Prostate gland (tissue), 2 donors: ENCODE measurements at regions not wholly inside any gene's neighbourhood (a gene's known extent, or its start where the extent isn't known, plus 50 kb on each side); places are given as distances from the start of the nearest gene placed in this dataset.

ENCODE experiments used
- DNase-seq: peaks from one replicate; pipeline ENCODE4 v3.0.0-alpha.2; 2019; ENCODE audit warnings: low spot score
- H3K27ac ChIP-seq, 2 donors: fragments of 200-600 bp; sonication (generic); 2 replicates each; pipeline ENCODE4 v1.5.1; 2017 to 2019
- H3K27me3 ChIP-seq: fragments of 200-600 bp; sonication (generic); replicated peaks from 2 replicates; pipeline ENCODE4 v1.5.1; 2019; ENCODE audit not compliant: insufficient read depth
- H3K36me3 ChIP-seq, 2 donors: fragments of 200-600 bp; sonication (generic); 1 replicate in 1 of 2; 2 replicates in 1 of 2; pipeline versions ENCODE4 v1.5.1 to v1.8.1; 2017 to 2019
- H3K4me1 ChIP-seq: fragments of 200-600 bp; sonication (generic); replicated peaks from 2 replicates; pipeline ENCODE4 v1.5.1; 2019
- H3K4me3 ChIP-seq, 2 donors: fragments of 200-600 bp; sonication (generic); 2 replicates each; pipeline ENCODE4 v1.5.1; 2017 to 2019
- H3K9me3 ChIP-seq: fragments of 200-600 bp; sonication (generic); 2 replicates; pipeline ENCODE4 v1.5.1; 2017
- CTCF ChIP-seq, 4 experiments: fragments of 200-600 bp in 2 of 4; fragments of 450-650 bp in 2 of 4; sonication (generic) in 2 of 4; IDR thresholded peaks; 1 replicate in 3 of 4; 2 replicates in 1 of 4; pipeline ENCODE4 v1.5.1; 2016 to 2019; ENCODE audit warnings: antibody characterized with exemption in 4 of 4, mild to moderate bottlenecking in 2 of 4, moderate library complexity in 2 of 4
- POLR2A ChIP-seq: fragments of 450-650 bp; IDR thresholded peaks from one replicate; pipeline ENCODE4 v1.6.1; 2016; ENCODE audit warnings: antibody characterized with exemption, mild to moderate bottlenecking
- POLR2AphosphoS5 ChIP-seq: sonication (generic); formaldehyde crosslinking; IDR thresholded peaks from one replicate; pipeline ENCODE4 v1.6.1; 2017; ENCODE audit warnings: antibody characterized with exemption
- WGBS: methylation state at CpG from one replicate; pipeline ENCODE4 v1.1.5; 2018; 5-methylcytosine and 5-hydroxymethylcytosine counted together
- intact Hi-C: fragments of 100-400 bp; cut with DNase I; formaldehyde crosslinking; loops from one replicate; pipeline ENCODE4 v1.14.2; 2022

- no peak for TF ChIP-seq CTCF (IDR thresholded peaks at IDR 0.05)
- no peak for TF ChIP-seq POLR2A
- TF ChIP-seq POLR2AphosphoS5 = no peak
- 89% methylated on average over 23 of the region's 23 CpGs for WGBS
Observed at GRCh38 chr6:2436410-2437154, 191.2 kb upstream of the GMDS start.

GRCh38 chr6:2435323-2435722, 189.9 kb upstream of the GMDS start:
- no peaks in the 10 kb centered on the region for H3K36me3 ChIP-seq
- no peak overlapping the region for H3K27ac ChIP-seq
- H3K4me1 ChIP-seq = no peaks in the 10 kb centered on the region
- TF ChIP-seq CTCF (IDR thresholded peaks at IDR 0.05) = no peak
- no peak for TF ChIP-seq POLR2AphosphoS5
- no peak for TF ChIP-seq POLR2A
- no peak for DNase-seq
- H3K27me3 ChIP-seq = no peaks in the 10 kb centered on the region
- intact Hi-C loops = no loop called here
- no peak overlapping the region for H3K4me3 ChIP-seq
- WGBS = 71% methylated on average over 9 of the region's 9 CpGs
- no peaks in the 10 kb centered on the region for H3K9me3 ChIP-seq

More at GRCh38 chr6:2436410-2437154, 191.2 kb upstream of the GMDS start:
- Histone ChIP-seq H3K27me3 (no peaks in the 10 kb centered on the region), H3K4me1 (no peaks in the 10 kb centered on the region), H3K4me3 (no peak overlapping the region), H3K9me3 (no peaks in the 10 kb centered on the region), H3K36me3 (no peaks in the 10 kb centered on the region), H3K27ac (no peak overlapping the region)
- no peak for DNase-seq
- intact Hi-C loops = no loop called here

- 72% methylated on average over 6 of the region's 6 CpGs for WGBS
- Histone ChIP-seq H3K27me3 (no peaks in the 10 kb centered on the region), H3K4me1 (no peaks in the 10 kb centered on the region), H3K9me3 (no peaks in the 10 kb centered on the region), H3K27ac (no peak overlapping the region), H3K36me3 (no peaks in the 10 kb centered on the region), H3K4me3 (no peak overlapping the region)
- no peak for DNase-seq
- TF ChIP-seq CTCF (IDR thresholded peaks at IDR 0.05) = no peak
- TF ChIP-seq POLR2A = no peak
- no peak for TF ChIP-seq POLR2AphosphoS5
- intact Hi-C loops = no loop called here
Observed at GRCh38 chr6:2434912-2435311, 189.5 kb upstream of the GMDS start.

GRCh38 chr6:2434116-2434515, 188.7 kb upstream of the GMDS start:
- WGBS = 83% methylated on average over 6 of the region's 6 CpGs
- Histone ChIP-seq H3K27ac (no peak overlapping the region), H3K36me3 (no peaks in the 10 kb centered on the region), H3K4me1 (no peaks in the 10 kb centered on the region), H3K4me3 (no peak overlapping the region), H3K9me3 (no peaks in the 10 kb centered on the region), H3K27me3 (no peaks in the 10 kb centered on the region)
- intact Hi-C loops = no loop called here
- TF ChIP-seq POLR2A (no peak), CTCF (IDR thresholded peaks at IDR 0.05) (no peak), POLR2AphosphoS5 (no peak)
- no peak for DNase-seq

- no peak overlapping the region for H3K27ac ChIP-seq
- no peak overlapping the region for H3K4me3 ChIP-seq
- H3K36me3 ChIP-seq = no peaks in the 10 kb centered on the region
- no peaks in the 10 kb centered on the region for H3K9me3 ChIP-seq
- intact Hi-C loops = no loop called here
- no peak for DNase-seq
- H3K4me1 ChIP-seq = no peaks in the 10 kb centered on the region
- no peaks in the 10 kb centered on the region for H3K27me3 ChIP-seq
- 92% methylated on average over 9 of the region's 9 CpGs for WGBS
- TF ChIP-seq CTCF (IDR thresholded peaks at IDR 0.05) (no peak), POLR2AphosphoS5 (no peak), POLR2A (no peak)
Observed at GRCh38 chr6:2433711-2434110, 188.3 kb upstream of the GMDS start.
